Activated T-helper 17 cell treated with anti-CD3 and anti-CD28 coated beads, Interleukin-2, amount 50 U/mL, for 72 hours (primary cell): ENCODE measurements at regions not wholly inside any gene's neighbourhood (a gene's known extent, or its start where the extent isn't known, plus 50 kb on each side); places are given as distances from the start of the nearest gene placed in this dataset.
"Not testable (repeated sequence)": the region's sequence is repeated elsewhere in the genome, so short reads cannot be mapped to it uniquely, and the experiment has no call there.

ENCODE experiments used
- ATAC-seq: fragments of 150-1000 bp; cut with Tn5 transposase; replicated peaks from 2 replicates; pipeline ENCODE4 v1.10.0; 2021; ENCODE audit warnings: mild to moderate bottlenecking, moderate library complexity
- H3K27ac Mint-ChIP-seq: one replicate; pipeline ENCODE4 v1.8.0; 2022; ENCODE audit warnings: mixed read lengths
- H3K27me3 Mint-ChIP-seq: one replicate; pipeline ENCODE4 v1.8.0; 2022; ENCODE audit warnings: mixed read lengths
- H3K36me3 Mint-ChIP-seq: one replicate; pipeline ENCODE4 v1.8.0; 2022; ENCODE audit warnings: low read depth, mild to moderate bottlenecking, mixed read lengths
- H3K4me1 Mint-ChIP-seq: one replicate; pipeline ENCODE4 v1.8.0; 2022; ENCODE audit warnings: mixed read lengths
- H3K4me3 Mint-ChIP-seq: one replicate; pipeline ENCODE4 v1.8.0; 2022; ENCODE audit warnings: mild to moderate bottlenecking, mixed read lengths
- H3K9me3 Mint-ChIP-seq: one replicate; pipeline ENCODE4 v1.8.0; 2022; ENCODE audit warnings: mixed read lengths

- no peaks in the 10 kb centered on the region for H3K36me3 Mint-ChIP-seq
- no peak for ATAC-seq
- H3K27ac Mint-ChIP-seq, result no peak overlapping the region
- no peak overlapping the region for H3K4me3 Mint-ChIP-seq
- no peaks in the 10 kb centered on the region for H3K9me3 Mint-ChIP-seq
- peaks cover 7% of the 10 kb centered on the region for H3K27me3 Mint-ChIP-seq
- no peaks in the 10 kb centered on the region for H3K4me1 Mint-ChIP-seq
Observed at GRCh38 chr15:26029146-26029545, 166.0 kb upstream of the ATP10A start.

DNA sequence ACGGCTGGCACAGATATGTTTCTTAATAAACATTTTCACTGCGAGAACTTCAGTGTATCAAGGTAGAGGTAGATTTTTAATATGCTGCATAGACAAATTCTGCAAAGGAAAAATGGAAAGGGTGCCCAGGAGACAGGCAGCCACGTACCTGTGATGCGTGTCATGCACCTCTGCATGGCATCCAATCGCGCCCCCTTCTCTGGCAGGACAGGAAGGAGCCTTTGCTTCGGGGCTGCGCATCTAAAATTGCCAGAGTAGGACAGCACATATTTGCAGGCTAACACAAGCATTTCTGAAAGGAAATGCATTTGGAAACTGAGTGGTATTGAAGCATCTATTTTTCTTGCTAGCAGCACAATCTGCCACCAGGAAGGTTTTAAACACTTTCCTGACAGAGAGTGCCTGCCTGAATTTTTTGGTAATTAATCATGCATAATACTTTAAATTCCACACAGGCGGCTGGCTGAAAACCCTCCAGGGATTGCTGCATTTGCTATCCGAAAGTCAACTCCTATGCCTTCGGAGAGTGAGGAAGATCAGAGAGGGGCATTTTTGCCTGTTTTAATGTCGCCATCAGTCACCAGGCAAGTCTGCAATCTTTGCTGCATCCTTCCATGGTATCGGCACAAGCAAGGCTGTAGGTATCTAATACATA is 165.1 kb upstream of the ATP10A start:
- ATAC-seq, result no peak
- Mint-ChIP-seq H3K27me3 (peaks cover 7% of the 10 kb centered on the region), H3K36me3 (no peaks in the 10 kb centered on the region), H3K9me3 (no peaks in the 10 kb centered on the region), H3K27ac (no peak overlapping the region), H3K4me1 (no peaks in the 10 kb centered on the region), H3K4me3 (no peak overlapping the region)

DNA sequence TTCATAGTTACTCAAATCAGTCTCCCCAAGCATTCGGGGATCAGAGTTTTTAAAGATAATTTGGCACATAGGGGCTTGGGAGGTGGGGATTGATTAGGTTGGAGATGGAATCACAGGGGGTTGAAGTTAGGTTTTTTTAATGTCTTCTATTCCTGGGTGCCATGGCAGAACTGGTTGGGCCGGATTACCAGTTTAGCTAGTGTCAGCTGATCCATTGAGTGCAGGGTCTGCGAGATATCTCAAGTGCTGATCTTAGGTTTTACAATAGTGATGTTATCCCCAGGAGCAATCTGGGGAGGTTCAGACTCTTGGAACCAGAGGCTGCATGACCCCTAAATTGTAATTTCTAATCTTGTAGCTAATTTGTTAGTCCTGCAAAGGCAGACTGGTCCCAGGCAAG is 163.5 kb upstream of the ATP10A start:
- H3K36me3 Mint-ChIP-seq, H3K27ac Mint-ChIP-seq, H3K4me1 Mint-ChIP-seq, ATAC-seq, H3K9me3 Mint-ChIP-seq, H3K27me3 Mint-ChIP-seq, H3K4me3 Mint-ChIP-seq: not testable (repeated sequence)

GRCh38 chr15:26024241-26024640 is 161.1 kb upstream of the ATP10A start:
- no peaks in the 10 kb centered on the region for H3K4me1 Mint-ChIP-seq
- H3K4me3 Mint-ChIP-seq, result no peak overlapping the region
- H3K27me3 Mint-ChIP-seq, result peaks cover 5% of the 10 kb centered on the region
- H3K27ac Mint-ChIP-seq, result no peak overlapping the region
- H3K36me3 Mint-ChIP-seq, result no peaks in the 10 kb centered on the region
- no peaks in the 10 kb centered on the region for H3K9me3 Mint-ChIP-seq
- ATAC-seq, result no peak

GRCh38 chr15:26023691-26024090 is 160.6 kb upstream of the ATP10A start:
- H3K27ac Mint-ChIP-seq, result no peak overlapping the region
- H3K4me1 Mint-ChIP-seq, result no peaks in the 10 kb centered on the region
- H3K36me3 Mint-ChIP-seq, result no peaks in the 10 kb centered on the region
- H3K4me3 Mint-ChIP-seq, result no peak overlapping the region
- no peaks in the 10 kb centered on the region for H3K9me3 Mint-ChIP-seq
- no peaks in the 10 kb centered on the region for H3K27me3 Mint-ChIP-seq
- ATAC-seq, result no peak

GRCh38 chr15:26023231-26023630 is 160.1 kb upstream of the ATP10A start:
- no peaks in the 10 kb centered on the region for H3K4me1 Mint-ChIP-seq
- no peak overlapping the region for H3K4me3 Mint-ChIP-seq
- no peaks in the 10 kb centered on the region for H3K27me3 Mint-ChIP-seq
- no peaks in the 10 kb centered on the region for H3K36me3 Mint-ChIP-seq
- H3K9me3 Mint-ChIP-seq, result no peaks in the 10 kb centered on the region
- ATAC-seq, result no peak
- no peak overlapping the region for H3K27ac Mint-ChIP-seq

- H3K4me1 Mint-ChIP-seq, result no peaks in the 10 kb centered on the region
- H3K4me3 Mint-ChIP-seq, result no peak overlapping the region
- no peak for ATAC-seq
- no peak overlapping the region for H3K27ac Mint-ChIP-seq
- H3K27me3 Mint-ChIP-seq, result no peaks in the 10 kb centered on the region
- H3K36me3 Mint-ChIP-seq, result no peaks in the 10 kb centered on the region
- no peaks in the 10 kb centered on the region for H3K9me3 Mint-ChIP-seq
Observed at GRCh38 chr15:26020871-26021270, 157.7 kb upstream of the ATP10A start.

DNA sequence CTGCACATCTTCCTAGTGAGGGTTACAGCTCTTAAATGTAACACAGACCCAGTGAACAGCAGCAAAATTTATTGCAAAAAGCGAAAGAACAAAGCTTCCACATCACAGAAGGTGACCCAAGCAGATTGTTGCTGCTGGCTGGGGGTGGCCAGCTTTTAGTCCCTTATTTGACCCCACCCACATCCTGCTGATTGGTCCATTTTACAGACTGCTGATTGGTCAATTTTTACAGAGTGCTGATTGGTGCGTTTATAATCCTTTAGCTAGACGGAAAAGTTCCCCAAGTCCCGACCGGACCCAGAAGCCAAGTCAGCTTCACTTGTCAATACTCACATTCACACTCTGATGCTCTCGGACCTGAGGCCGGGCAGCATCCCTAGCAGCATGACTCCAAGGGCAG is 154.5 kb upstream of the ATP10A start:
- Mint-ChIP-seq H3K4me3 (no peak overlapping the region), H3K27ac (no peak overlapping the region), H3K36me3 (no peaks in the 10 kb centered on the region), H3K4me1 (no peaks in the 10 kb centered on the region), H3K9me3 (no peaks in the 10 kb centered on the region), H3K27me3 (peaks cover 11% of the 10 kb centered on the region)
- ATAC-seq, result no peak

DNA sequence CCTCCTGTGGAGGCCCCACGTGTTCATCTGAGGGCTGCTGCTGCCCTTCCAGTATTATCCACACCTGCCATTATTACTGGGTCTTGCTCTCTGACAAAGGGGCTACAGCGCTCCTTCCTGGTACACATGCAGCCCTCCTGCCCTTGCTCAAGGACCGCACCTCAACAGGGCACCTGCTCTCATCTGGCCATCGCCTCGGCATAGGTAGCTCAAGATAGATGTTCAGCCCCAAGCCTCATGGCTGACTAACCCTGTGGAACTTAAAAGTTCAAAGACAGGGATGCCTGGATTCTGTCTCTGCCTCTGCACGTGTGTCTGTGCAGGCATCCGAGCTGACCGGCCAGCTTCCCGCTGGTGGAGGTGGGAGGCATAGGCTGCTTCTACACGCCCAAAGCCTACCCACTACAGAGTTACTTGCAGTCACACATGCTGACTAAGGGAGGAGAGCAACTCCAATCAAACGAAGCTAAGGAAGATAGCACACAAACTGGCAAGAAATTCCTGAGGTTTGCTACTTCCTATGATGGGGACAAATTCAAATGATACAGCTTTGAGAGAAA is 152.5 kb upstream of the ATP10A start:
- Mint-ChIP-seq H3K4me3 (no peak overlapping the region), H3K36me3 (no peaks in the 10 kb centered on the region), H3K9me3 (no peaks in the 10 kb centered on the region), H3K4me1 (no peaks in the 10 kb centered on the region), H3K27ac (no peak overlapping the region), H3K27me3 (peaks cover 11% of the 10 kb centered on the region)
- ATAC-seq, result no peak

GRCh38 chr15:26013981-26014380 is 150.9 kb upstream of the ATP10A start:
- no peak overlapping the region for H3K27ac Mint-ChIP-seq
- H3K36me3 Mint-ChIP-seq, result no peaks in the 10 kb centered on the region
- no peaks in the 10 kb centered on the region for H3K9me3 Mint-ChIP-seq
- H3K4me1 Mint-ChIP-seq, result no peaks in the 10 kb centered on the region
- no peak for ATAC-seq
- H3K27me3 Mint-ChIP-seq, result peaks cover 11% of the 10 kb centered on the region
- no peak overlapping the region for H3K4me3 Mint-ChIP-seq

- no peaks in the 10 kb centered on the region for H3K36me3 Mint-ChIP-seq
- no peak overlapping the region for H3K27ac Mint-ChIP-seq
- ATAC-seq, result no peak
- peaks cover 11% of the 10 kb centered on the region for H3K27me3 Mint-ChIP-seq
- no peaks in the 10 kb centered on the region for H3K9me3 Mint-ChIP-seq
- H3K4me3 Mint-ChIP-seq, result no peak overlapping the region
- H3K4me1 Mint-ChIP-seq, result no peaks in the 10 kb centered on the region
Observed at GRCh38 chr15:26011916-26012315, 148.8 kb upstream of the ATP10A start.

- Mint-ChIP-seq H3K4me3 (no peak overlapping the region), H3K27me3 (peaks cover 7% of the 10 kb centered on the region), H3K4me1 (no peaks in the 10 kb centered on the region), H3K27ac (no peak overlapping the region), H3K36me3 (no peaks in the 10 kb centered on the region), H3K9me3 (no peaks in the 10 kb centered on the region)
- no peak for ATAC-seq
Observed at GRCh38 chr15:26007151-26007550, 144.0 kb upstream of the ATP10A start.

GRCh38 chr15:26001201-26001600 is 138.1 kb upstream of the ATP10A start:
- ATAC-seq, result no peak
- Mint-ChIP-seq H3K36me3 (no peaks in the 10 kb centered on the region), H3K27ac (no peak overlapping the region), H3K4me1 (no peaks in the 10 kb centered on the region), H3K4me3 (no peak overlapping the region), H3K9me3 (no peaks in the 10 kb centered on the region), H3K27me3 (peaks cover 17% of the 10 kb centered on the region)

DNA sequence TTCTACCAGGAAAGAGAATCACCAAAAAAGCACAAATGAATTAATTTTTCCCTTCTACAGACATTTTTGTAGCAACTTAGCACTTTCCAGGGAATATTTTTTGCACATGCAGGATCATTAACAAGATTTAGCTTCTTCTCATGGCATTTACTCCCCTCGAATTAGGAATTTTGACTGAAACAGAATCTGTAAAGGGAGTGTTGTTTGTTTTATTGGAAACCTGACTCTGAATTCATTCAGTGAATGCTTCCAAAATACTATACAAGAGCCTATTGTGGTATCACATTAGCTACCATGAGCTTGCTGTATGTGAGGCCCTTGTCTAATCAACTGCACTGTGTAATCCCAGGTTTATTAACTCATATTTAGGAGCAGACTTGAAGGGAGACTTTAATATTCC is 130.4 kb upstream of the ATP10A start:
- Mint-ChIP-seq H3K9me3 (no peaks in the 10 kb centered on the region), H3K27me3 (peaks cover 5% of the 10 kb centered on the region), H3K4me3 (no peak overlapping the region), H3K27ac (no peak overlapping the region), H3K36me3 (no peaks in the 10 kb centered on the region), H3K4me1 (no peaks in the 10 kb centered on the region)
- no peak for ATAC-seq

GRCh38 chr15:25990220-25990619 is 127.1 kb upstream of the ATP10A start:
- Mint-ChIP-seq H3K4me3 (no peak overlapping the region), H3K9me3 (no peaks in the 10 kb centered on the region), H3K27ac (no peak overlapping the region), H3K4me1 (no peaks in the 10 kb centered on the region), H3K27me3 (peaks cover 10% of the 10 kb centered on the region), H3K36me3 (no peaks in the 10 kb centered on the region)
- ATAC-seq, result no peak

- no peaks in the 10 kb centered on the region for H3K4me1 Mint-ChIP-seq
- ATAC-seq, result no peak
- H3K36me3 Mint-ChIP-seq, result no peaks in the 10 kb centered on the region
- no peak overlapping the region for H3K4me3 Mint-ChIP-seq
- H3K9me3 Mint-ChIP-seq, result no peaks in the 10 kb centered on the region
- H3K27me3 Mint-ChIP-seq, result peaks cover 10% of the 10 kb centered on the region
- H3K27ac Mint-ChIP-seq, result no peak overlapping the region
Observed at GRCh38 chr15:25989327-25989726, 126.2 kb upstream of the ATP10A start.
